ENCODE measurements at regions not wholly inside any gene's neighbourhood (a gene's known extent, or its start where the extent isn't known, plus 50 kb on each side); places are given as distances from the start of the nearest gene placed in this dataset.

GRCh38 chr4:151574968-151575367 lies 166.0 kb downstream of the FHIP1A start:
- no peak overlapping the region for H3K4me3 ChIP-seq (ENCODE audit: insufficient read depth, low read depth, low read length)
- no peak overlapping the region for H3K9ac ChIP-seq (ENCODE audit: low read depth, low read length)
- no peak overlapping the region for H3K4me2 ChIP-seq (ENCODE audit: low read depth, low read length)
- in situ Hi-C loops (cut with MboI; ENCODE audit: low sequenced_read_pairs): no loop called here
- peaks cover 4% of the 10 kb centered on the region for H3K27me3 ChIP-seq (ENCODE audit: control insufficient read depth, insufficient read depth, low read length)
- H3K23ac ChIP-seq (ENCODE audit: low read depth, low read length): no peak overlapping the region
- H3K9me1 ChIP-seq (ENCODE audit: insufficient read depth, low read length): no peaks in the 10 kb centered on the region
- no peak overlapping the region for H3K27ac ChIP-seq (ENCODE audit: insufficient read depth, low read length)
- H4K5ac ChIP-seq (ENCODE audit: low read depth, low read length): no peak overlapping the region
- ChIA-PET CTCF (no interaction called here), POLR2A (ENCODE audit: unreplicated experiment) (interaction anchor here (0.7 kb wide), 1 partner anchor 492 kb away, joined by 7 read pairs; no protein-coding TSS in a partner anchor)
- no peak overlapping the region for H2AFZ ChIP-seq (replicated peaks; ENCODE audit: low read length, poor library complexity)
- dilution Hi-C loops (cut with HindIII; ENCODE audit: low sequenced_read_pairs, unreplicated experiment): no loop called here
- no TSS peak for BruUV-seq (replicated peaks)
- DNase-seq: no peak
- H2BK5ac ChIP-seq (ENCODE audit: low read depth, low read length, poor library complexity, severe bottlenecking): no peak overlapping the region
- no peaks in the 10 kb centered on the region for H3K4me1 ChIP-seq (ENCODE audit: control insufficient read depth, insufficient read depth, low read length)
- H4K91ac ChIP-seq (ENCODE audit: insufficient read depth, low read depth, low read length): no peak overlapping the region
- no peaks in the 10 kb centered on the region for H3K36me3 ChIP-seq (ENCODE audit: control insufficient read depth, insufficient read depth, low read length)
- no peaks in the 10 kb centered on the region for H4K20me1 ChIP-seq (ENCODE audit: insufficient read depth, low read length)
- intact Hi-C loops (cut with micrococcal nuclease): no loop called here
- no peak overlapping the region for H2BK20ac ChIP-seq (ENCODE audit: low read depth, low read length)
- H3K14ac ChIP-seq (replicated peaks; ENCODE audit: low read depth, low read length): no peak overlapping the region
- no peak overlapping the region for H2AK9ac ChIP-seq (replicated peaks; ENCODE audit: low read depth, low read length, poor library complexity)
- no peak overlapping the region for H4K8ac ChIP-seq (ENCODE audit: low read depth in 2 of 2, low read length in 2 of 2)
- H2BK15ac ChIP-seq (ENCODE audit: low read depth, low read length): no peak overlapping the region
- no peak overlapping the region for H3K4ac ChIP-seq (ENCODE audit: low read depth, low read length)
- H2AK5ac ChIP-seq (ENCODE audit: low read depth, low read length): no peak overlapping the region
- TF ChIP-seq USF2 (IDR thresholded peaks at IDR 0.05; ENCODE audit: low read depth, low read length): no peak
- no peak for TF ChIP-seq CEBPB (IDR thresholded peaks at IDR 0.05; ENCODE audit: low read depth, low read length)
- no peak for TF ChIP-seq POLR2A (IDR thresholded peaks at IDR 0.05; ENCODE audit: low read depth, low read length)
- TF ChIP-seq CTCF (conservative IDR thresholded peaks at IDR 0.05; ENCODE audit: low read depth, low read length): no peak
- no peak for TF ChIP-seq RCOR1 (IDR thresholded peaks at IDR 0.05; ENCODE audit: insufficient replicate concordance, low read length)
- no peak for TF ChIP-seq MXI1 (IDR thresholded peaks at IDR 0.05; ENCODE audit: borderline replicate concordance, low read depth, low read length)
- TF ChIP-seq BHLHE40 (IDR thresholded peaks at IDR 0.05; ENCODE audit: low read depth, low read length): no peak
- TF ChIP-seq NFE2L2 (IDR thresholded peaks at IDR 0.05; ENCODE audit: low read depth, low read length): no peak
- TF ChIP-seq SMC3 (IDR thresholded peaks at IDR 0.05; ENCODE audit: low read depth, low read length): no peak
- TF ChIP-seq MAFK (IDR thresholded peaks at IDR 0.05; ENCODE audit: low read depth, low read length): no peak
- no peak for TF ChIP-seq CHD1 (IDR thresholded peaks at IDR 0.05; ENCODE audit: low read depth, low read length)
- TF ChIP-seq RAD21 (IDR thresholded peaks at IDR 0.05; ENCODE audit: low read length): no peak
- no peak for TF ChIP-seq FOS (IDR thresholded peaks at IDR 0.05; ENCODE audit: low read depth, low read length)
- TF ChIP-seq ELK1 (IDR thresholded peaks at IDR 0.05; ENCODE audit: borderline replicate concordance, low read depth, low read length): no peak
- TF ChIP-seq RFX5 (IDR thresholded peaks at IDR 0.05; ENCODE audit: low read depth, low read length): no peak
- ATAC-seq (ENCODE audit: low read depth): no peak
- no peak overlapping the region for H3K18ac ChIP-seq (ENCODE audit: low read depth, low read length)
- no peaks in the 10 kb centered on the region for H3K9me3 ChIP-seq (ENCODE audit: control insufficient read depth, insufficient read depth, low read length)
- no peak overlapping the region for H2BK120ac ChIP-seq (ENCODE audit: low read depth, low read length)
- H3K79me1 ChIP-seq (ENCODE audit: low read depth in 1 of 2, low read length in 2 of 2): no peaks in the 10 kb centered on the region
- no peak overlapping the region for H3K56ac ChIP-seq (ENCODE audit: extremely low read depth, insufficient read depth, low read length)

Data from IMR-90 (cell line).